ENCODE measurements at regions not wholly inside any gene's neighbourhood (a gene's known extent, or its start where the extent isn't known, plus 50 kb on each side); places are given as distances from the start of the nearest gene placed in this dataset.

DNA sequence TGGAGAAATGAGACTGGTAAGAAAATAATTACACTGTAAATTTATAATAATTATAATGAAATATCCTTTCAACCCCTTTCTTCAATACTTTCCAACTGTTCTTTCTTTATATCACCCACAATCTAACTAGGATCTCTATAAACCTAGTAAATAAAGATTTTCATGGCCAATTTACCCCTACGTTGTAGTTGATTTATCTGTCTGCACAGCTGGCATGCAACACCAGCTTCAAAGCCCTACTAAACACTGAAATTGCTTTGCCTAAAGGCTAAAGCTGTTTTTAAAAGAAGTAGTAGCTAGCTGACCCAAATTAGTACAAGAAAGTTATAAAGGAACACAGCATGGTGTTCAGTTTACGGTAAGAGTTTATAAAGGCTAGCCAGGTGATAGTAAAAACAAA is 140.1 kb downstream of the NOL4 start:
- Histone ChIP-seq H3K4me1 (ENCODE audit: insufficient read depth, low read length, severe bottlenecking) (peaks cover 16% of the 10 kb centered on the region), H4K20me1 (ENCODE audit: insufficient read depth, low read length) (no peaks in the 10 kb centered on the region), H3K27me3 (ENCODE audit: insufficient read depth, low read length) (no peaks in the 10 kb centered on the region), H3K36me3 (ENCODE audit: insufficient read depth, low read length) (no peaks in the 10 kb centered on the region), H3F3A (ENCODE audit: insufficient read depth, low read length) (no peaks in the 10 kb centered on the region), H3K4me3 (ENCODE audit: low read depth, low read length, poor library complexity, severe bottlenecking) (no peak overlapping the region), H3K79me2 (ENCODE audit: insufficient read depth, low read length) (no peaks in the 10 kb centered on the region), H3K4me2 (ENCODE audit: low read length) (no peak overlapping the region), H3K9ac (ENCODE audit: low read length) (no peak overlapping the region), H3K9me3 (ENCODE audit: low read length) (no peaks in the 10 kb centered on the region), H3K9me2 (ENCODE audit: low read depth, low read length) (no peaks in the 10 kb centered on the region), H3K27ac (ENCODE audit: low read depth, low read length, poor library complexity, severe bottlenecking) (no peak overlapping the region), H2AFZ (ENCODE audit: low read length) (peak overlapping the region; percentile 54; the same call in 1 of the 2 replicates)
- no peak for TF ChIP-seq CTCF (IDR thresholded peaks at IDR 0.05; ENCODE audit: low read length)
- TF ChIP-seq EZH2 (IDR thresholded peaks at IDR 0.05; ENCODE audit: borderline replicate concordance, low read length) = no peak

DNA sequence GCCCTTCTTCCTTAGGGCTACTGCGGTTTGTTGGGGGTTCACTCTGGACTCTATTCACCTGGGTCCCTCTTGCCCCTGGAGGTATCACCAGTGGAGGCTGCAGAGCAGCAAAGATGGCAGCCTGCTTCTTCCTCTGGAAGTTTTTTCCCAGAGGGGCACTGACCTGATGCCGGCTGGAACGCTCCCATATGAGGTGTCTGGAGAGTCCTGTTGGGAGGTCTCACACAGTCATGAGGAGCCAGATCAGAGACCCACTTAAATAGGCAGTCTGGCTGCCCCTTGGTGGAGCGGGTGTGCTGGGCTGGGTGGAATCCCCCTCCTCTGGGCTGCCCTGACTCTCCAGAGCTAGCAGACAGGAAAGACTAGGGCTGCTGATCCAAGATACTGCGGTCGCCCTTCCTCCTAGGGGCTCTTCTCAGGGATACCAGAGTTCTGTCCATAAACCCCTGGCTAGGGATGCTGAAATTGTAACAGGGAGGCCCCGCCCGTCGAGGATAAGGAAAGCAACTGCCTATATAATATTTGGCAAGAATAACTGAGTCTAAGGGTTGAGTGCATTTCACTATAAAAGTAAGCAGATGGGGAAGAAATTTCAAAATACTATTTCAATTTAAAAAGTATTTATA is 140.7 kb downstream of the NOL4 start:
- Histone ChIP-seq H2AFZ (ENCODE audit: low read length) (no peak overlapping the region), H3K9ac (ENCODE audit: low read length) (no peak overlapping the region), H3K4me1 (ENCODE audit: insufficient read depth, low read length, severe bottlenecking) (peaks cover 16% of the 10 kb centered on the region), H3K9me3 (ENCODE audit: low read length) (no peaks in the 10 kb centered on the region), H4K20me1 (ENCODE audit: insufficient read depth, low read length) (no peaks in the 10 kb centered on the region), H3K36me3 (ENCODE audit: insufficient read depth, low read length) (no peaks in the 10 kb centered on the region), H3F3A (ENCODE audit: insufficient read depth, low read length) (no peaks in the 10 kb centered on the region), H3K79me2 (ENCODE audit: insufficient read depth, low read length) (no peaks in the 10 kb centered on the region), H3K4me2 (ENCODE audit: low read length) (no peak overlapping the region), H3K27me3 (ENCODE audit: insufficient read depth, low read length) (no peaks in the 10 kb centered on the region), H3K9me2 (ENCODE audit: low read depth, low read length) (no peaks in the 10 kb centered on the region), H3K27ac (ENCODE audit: low read depth, low read length, poor library complexity, severe bottlenecking) (no peak overlapping the region), H3K4me3 (ENCODE audit: low read depth, low read length, poor library complexity, severe bottlenecking) (no peak overlapping the region)
- TF ChIP-seq EZH2 (IDR thresholded peaks at IDR 0.05; ENCODE audit: borderline replicate concordance, low read length) = no peak
- no peak for TF ChIP-seq CTCF (IDR thresholded peaks at IDR 0.05; ENCODE audit: low read length)

GRCh38 chr18:34077599-34077998 is 147.1 kb downstream of the NOL4 start:
- TF ChIP-seq EZH2 (IDR thresholded peaks at IDR 0.05; ENCODE audit: borderline replicate concordance, low read length) (no peak), CTCF (IDR thresholded peaks at IDR 0.05; ENCODE audit: low read length) (0 out of 2 replicates have a peak, but pooled peaks have one; percentile 8)

More at GRCh38 chr18:34077599-34077998, 147.1 kb downstream of the NOL4 start:
- no peaks in the 10 kb centered on the region for H3K4me1 ChIP-seq (ENCODE audit: insufficient read depth, low read length, severe bottlenecking)
- H3K79me2 ChIP-seq (ENCODE audit: insufficient read depth, low read length) = no peaks in the 10 kb centered on the region
- no peaks in the 10 kb centered on the region for H3K9me2 ChIP-seq (ENCODE audit: low read depth, low read length)
- no peak overlapping the region for H3K27ac ChIP-seq (ENCODE audit: low read depth, low read length, poor library complexity, severe bottlenecking)
- H3K9ac ChIP-seq (ENCODE audit: low read length) = no peak overlapping the region
- H2AFZ ChIP-seq (ENCODE audit: low read length) = no peak overlapping the region
- no peaks in the 10 kb centered on the region for H4K20me1 ChIP-seq (ENCODE audit: insufficient read depth, low read length)
- H3F3A ChIP-seq (ENCODE audit: insufficient read depth, low read length) = no peaks in the 10 kb centered on the region
- H3K27me3 ChIP-seq (ENCODE audit: insufficient read depth, low read length) = no peaks in the 10 kb centered on the region
- no peaks in the 10 kb centered on the region for H3K36me3 ChIP-seq (ENCODE audit: insufficient read depth, low read length)
- no peaks in the 10 kb centered on the region for H3K9me3 ChIP-seq (ENCODE audit: low read length)
- no peak overlapping the region for H3K4me2 ChIP-seq (ENCODE audit: low read length)
- no peak overlapping the region for H3K4me3 ChIP-seq (ENCODE audit: low read depth, low read length, poor library complexity, severe bottlenecking)

Data from OCI-LY1 (cell line).